OCI-M2 (cell line): ENCODE measurements at regions not wholly inside any gene's neighbourhood (a gene's known extent, or its start where the extent isn't known, plus 50 kb on each side); places are given as distances from the start of the nearest gene placed in this dataset.

ENCODE experiments used
- DNase-seq: peaks from one replicate; lab custom pipeline; 2025; ENCODE audit not compliant: unreplicated experiment; lab: John Stamatoyannopoulos, UW

- no peak for DNase-seq
These were observed 329.9 kb downstream of the MSX2 start for GRCh38 chr5:175054243-175054642.

DNA sequence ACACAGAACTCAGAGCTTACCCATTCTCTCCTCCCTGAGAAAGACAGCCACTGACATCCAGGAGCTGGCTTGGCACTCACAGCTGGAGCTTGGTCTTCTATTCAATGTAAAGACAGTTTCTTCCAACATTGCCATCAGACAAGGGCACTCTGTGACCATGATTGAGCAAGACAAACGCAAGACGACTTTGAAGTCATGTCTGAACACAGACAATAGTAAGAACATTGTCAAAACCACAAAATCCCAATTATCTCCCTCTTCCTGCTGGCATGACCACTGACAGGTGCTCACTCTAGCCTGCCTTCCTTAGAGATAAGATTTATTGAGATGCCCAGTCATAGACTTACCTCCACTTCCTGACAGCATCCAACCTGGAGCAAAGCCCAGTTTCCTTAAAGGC lies 328.0 kb downstream of the MSX2 start:
- DNase-seq: no peak

DNA sequence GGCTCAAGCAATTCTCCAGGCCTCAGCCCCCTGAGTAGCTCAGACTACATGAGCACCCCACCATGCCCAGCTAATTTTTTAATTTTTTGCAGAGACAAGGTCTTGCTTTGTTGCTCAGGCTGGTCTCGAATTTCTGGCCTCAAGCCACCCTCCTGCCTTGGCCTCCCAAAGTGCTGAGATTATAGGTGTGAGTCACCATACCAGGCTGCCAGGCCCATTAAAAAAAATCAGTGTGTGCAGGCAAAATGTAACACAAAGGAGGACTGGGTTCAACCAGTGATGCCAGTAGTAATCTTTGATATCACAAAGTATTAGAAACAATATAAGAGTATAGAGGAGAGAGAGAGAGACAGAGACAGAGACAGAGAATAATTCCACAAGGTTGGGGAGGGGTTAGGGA lies 322.7 kb downstream of the MSX2 start:
- no peak for DNase-seq

GRCh38 chr5:175045820-175046219 lies 321.4 kb downstream of the MSX2 start:
- no peak for DNase-seq

GRCh38 chr5:175037820-175038219 lies 313.4 kb downstream of the MSX2 start:
- DNase-seq: no peak

DNA sequence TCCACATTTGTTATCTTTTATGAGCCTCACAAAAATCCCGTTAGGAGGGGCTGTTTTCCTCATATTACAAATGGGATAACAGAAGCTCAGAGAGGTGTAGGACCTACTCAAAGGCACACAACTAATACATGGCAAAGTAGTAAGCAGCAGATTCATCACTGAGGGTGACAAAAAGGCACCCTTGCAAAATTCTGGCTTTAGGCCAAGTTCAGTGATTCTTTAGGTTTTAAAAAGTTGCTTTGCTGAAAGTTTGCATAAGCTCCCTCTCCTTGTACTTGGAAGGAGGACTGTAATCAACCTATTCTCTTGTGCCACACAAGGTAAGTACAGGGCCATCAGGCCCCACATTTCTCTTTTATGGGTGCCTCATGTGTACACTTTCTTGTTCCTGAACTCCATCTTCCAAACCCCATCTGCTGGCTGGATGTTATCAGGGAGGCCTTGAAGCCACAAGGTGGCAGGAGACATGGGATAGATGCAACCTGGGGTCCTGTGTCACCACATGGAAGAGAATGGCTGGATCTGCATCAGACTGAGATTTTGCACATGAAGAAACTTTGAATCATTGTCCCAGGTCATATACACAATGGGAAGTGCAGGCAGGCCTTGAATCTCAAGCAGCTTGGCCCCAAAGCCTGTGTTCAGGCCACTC lies 311.6 kb downstream of the MSX2 start:
- DNase-seq: no peak

GRCh38 chr5:175034924-175035323 lies 310.5 kb downstream of the MSX2 start:
- no peak for DNase-seq

GRCh38 chr5:175032741-175033151 lies 308.4 kb downstream of the MSX2 start:
- DNase-seq: no peak

DNA sequence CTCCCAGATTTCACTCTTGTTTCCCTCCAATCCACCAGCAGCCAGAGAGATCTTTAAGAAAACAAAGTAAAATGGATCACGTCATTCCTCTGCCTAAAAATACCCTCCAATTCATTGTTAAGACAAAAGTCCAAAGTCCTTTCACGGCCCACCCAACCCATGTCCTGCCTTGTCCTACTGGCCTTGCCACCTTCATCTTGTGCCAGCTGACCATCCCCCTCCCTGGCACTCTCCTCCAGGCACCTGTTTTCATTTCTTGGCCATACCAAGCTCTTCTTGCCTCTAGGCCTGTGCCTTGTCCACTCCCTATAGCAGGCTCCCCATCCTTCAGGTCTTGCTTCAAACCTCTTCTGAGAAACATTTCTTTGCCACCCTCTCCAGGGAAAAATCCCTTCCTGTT lies 307.6 kb downstream of the MSX2 start:
- DNase-seq: no peak

DNA sequence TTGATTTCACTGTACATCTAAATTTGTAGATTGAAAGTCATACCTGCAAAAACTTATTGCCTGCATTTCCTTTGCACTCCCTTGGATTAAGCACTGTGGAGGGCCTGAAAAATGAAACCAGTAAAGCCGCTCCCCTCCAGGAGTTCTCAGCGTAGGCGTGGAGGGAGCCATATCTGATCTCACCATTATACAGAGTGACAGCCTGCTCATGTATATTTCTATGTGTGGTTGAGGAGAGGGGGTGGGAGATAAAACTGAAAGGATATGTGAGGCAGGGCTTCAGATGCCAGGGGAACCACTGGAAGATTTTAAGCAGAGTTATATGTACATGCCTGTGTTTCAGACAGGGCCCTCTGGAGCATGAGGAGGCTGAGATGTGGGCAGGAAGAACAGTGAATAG lies 303.0 kb downstream of the MSX2 start:
- no peak for DNase-seq

DNA sequence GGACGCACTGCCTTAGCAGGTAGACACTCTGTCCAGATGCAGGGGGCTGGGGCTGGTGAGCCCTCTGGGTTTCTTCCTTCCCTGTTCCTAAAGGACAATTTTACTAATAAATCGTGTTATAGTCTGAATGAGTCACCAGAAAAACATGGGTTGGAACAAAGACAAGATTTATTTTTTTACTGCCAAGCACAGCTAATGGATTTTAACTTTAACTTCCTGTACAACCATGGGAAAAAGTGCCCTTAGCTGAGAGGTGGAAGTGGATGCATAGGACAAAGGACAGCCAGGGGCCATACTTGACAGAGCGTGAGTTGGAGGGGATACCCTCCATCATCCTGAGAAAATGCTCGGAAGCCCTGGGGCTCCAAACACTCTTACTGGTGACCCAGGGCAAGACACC lies 300.7 kb downstream of the MSX2 start:
- DNase-seq: no peak

- DNase-seq: no peak
These were observed 297.7 kb downstream of the MSX2 start for GRCh38 chr5:175021841-175022625.

GRCh38 chr5:175021321-175021720 lies 296.9 kb downstream of the MSX2 start:
- DNase-seq: no peak

DNA sequence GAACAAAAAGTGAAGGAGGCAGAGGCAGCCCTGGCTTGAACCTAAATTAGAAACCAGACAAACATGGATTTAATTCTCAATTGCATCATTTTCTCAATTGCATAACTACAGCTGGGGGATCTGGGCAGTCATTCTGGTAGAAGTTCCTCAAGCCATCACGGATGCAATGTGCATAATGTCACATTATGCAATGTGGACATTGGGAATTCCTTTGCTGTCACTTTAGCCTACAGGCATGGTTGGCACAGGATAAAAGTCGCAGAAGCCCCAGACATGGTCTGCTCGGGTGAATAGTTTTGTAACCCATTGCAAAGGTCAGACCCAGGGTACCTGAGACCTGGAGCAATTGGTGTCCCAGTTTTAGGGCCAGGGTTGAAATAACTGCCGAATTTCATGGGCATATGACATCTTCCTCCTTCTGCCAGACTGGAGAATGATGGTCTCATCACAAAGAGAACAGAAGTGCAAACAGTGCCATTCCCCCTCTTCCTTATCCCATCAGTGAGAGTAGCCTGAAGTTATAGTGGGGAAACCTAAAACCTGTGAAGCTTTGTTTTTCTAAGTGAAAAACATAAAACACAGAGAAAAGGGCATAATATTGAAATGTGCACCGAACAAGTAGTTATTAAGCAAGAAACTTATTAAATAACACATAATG lies 290.8 kb downstream of the MSX2 start:
- no peak for DNase-seq

DNA sequence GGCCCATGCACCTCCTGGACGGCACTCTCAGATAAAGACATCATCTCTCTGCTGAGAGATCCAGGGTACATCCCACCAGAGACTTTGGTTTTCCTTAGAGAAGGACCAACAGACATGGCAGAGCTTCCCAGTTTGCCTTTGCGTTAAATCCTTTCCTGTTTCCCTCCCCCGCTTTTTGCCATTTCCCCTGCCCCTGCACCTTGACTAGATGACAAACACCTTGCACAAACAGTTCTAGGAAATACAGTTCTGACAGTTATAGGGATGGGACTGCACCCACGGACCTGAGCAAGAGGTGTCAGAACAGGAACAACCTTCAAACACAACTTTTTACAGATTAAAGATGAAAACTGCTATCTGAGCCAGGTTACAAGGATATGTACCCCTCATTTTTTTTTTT lies 288.9 kb downstream of the MSX2 start:
- no peak for DNase-seq

DNA sequence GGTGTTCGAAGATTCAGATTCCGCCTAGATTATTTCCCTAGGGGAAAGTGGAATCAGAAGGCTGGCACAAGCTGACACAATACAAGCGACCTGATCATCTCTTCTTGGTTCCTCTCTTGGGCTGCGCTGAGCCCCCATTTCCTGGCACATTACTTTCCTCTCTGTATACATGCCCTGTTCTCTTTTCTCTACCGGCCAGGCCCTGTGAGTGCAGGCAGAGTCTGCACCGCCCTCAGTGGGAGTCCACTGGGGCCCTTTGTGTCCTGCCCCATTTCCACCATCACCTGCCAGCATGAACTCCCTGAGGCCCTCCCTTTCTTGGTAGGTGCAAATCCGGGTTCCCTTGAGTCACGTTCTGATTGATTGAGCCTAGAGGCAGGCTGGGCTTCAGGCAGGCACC lies 287.9 kb downstream of the MSX2 start:
- DNase-seq: no peak

- DNase-seq: no peak
These were observed 279.1 kb downstream of the MSX2 start for GRCh38 chr5:175003531-175003930.

DNA sequence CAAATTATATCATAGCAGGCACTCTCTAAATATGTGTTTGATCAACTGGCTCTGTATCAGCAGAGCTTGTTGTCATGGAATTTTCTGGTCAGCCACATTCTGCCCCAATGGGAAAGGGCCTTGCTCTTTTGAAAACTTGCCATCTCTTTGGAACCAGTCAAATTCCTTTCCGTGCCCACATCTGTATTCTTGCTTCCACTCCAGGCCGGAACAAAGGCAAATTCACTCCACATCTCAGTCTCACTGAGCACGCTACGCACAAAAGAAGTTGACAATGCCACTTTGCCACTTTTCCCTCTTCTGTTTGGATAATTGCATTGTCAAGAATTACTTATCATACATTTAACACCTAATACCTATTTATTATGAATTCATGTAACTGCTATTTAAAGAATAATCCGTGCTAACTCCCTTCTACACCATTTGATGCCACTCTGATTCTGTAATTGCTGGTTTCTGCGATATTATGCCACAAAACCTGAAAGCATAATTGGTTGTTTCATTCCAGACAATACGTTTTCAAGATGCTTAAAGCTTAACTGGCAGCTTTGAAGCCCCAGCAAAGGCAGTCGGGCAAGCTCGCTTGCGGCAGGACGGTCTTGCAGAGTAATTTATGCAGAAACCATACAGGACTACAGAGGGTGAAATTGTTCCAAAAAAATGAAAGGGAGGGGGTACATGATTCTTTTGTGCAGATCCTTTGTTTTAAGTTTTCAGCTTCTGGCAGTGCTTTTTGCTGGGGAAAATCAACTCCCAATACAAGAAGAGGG lies 277.7 kb downstream of the MSX2 start:
- no peak for DNase-seq

DNA sequence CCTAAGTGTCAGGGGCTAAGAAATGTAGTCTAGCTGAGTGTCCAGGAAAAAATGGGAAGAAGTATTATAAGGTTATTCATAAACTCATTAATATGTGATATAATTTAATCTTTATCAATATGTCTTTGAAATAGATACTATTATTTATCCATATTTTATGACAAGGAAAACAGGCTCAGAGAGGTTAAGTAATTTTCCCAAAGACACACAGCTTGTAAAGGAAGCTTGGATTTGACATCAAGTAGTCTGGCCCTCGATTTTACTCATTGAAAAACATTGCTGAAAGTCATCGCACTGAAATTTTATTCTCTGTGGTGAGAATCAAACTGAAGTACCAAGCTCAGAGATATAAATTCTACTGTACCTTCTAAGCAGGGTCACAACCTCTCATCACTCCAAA lies 276.9 kb downstream of the MSX2 start:
- DNase-seq: no peak

DNA sequence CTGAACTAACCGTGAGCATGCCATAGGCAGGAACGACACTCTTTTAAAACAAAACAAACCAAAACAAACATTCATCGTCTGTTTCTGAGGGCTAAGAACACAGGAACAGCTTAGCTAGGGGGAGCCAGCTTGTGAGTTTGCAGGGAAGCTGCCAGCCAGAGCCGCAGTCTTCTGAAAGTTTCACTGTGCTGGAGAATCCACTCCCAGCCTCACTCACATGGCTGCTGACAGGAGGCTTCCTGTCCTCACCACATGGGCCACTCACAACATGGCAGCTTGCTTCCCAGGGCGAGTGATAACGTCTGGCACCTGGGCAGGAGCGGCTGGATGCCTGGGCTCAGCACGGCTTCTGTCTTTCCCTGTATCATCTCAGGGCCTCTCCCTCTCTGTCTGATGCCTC lies 275.2 kb downstream of the MSX2 start:
- DNase-seq: no peak

DNA sequence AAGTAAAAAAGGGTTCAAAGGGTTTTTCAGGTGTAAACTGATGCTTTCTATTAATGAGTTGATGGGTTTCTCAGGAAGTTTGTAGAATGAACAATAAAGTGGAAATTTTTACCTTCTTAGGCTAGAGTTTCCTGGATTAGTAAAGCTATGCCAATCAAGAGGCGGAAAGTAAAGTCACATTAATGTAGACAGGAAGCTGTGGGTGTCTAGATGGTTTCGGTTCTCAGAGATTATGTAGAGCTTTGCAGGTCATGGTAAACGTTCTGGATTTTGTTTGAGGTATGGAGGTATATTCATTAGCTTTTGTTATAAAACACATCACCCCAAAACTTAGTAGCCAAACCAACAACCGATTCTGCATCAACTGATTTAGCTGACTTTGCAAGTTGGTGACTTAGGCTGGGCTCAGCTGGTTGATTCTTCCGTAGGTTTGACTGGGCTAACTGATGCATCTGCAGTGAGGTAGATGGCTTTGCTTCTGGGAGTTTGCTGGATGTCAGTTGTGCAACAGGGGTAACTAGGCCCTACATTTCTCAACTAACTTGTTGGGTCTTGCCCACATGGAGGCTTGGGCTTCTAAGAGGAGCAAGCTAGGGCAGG lies 273.8 kb downstream of the MSX2 start:
- DNase-seq: no peak
